Fibroblast of lung (primary cell): ENCODE measurements at regions not wholly inside any gene's neighbourhood (a gene's known extent, or its start where the extent isn't known, plus 50 kb on each side); places are given as distances from the start of the nearest gene placed in this dataset.

ENCODE experiments used
- DNase-seq, 2 donors: peaks; one replicate each; pipeline versions ENCODE4 v3.0.0 to v3.0.0-alpha.2; 2010; ENCODE audit warnings: low read depth in 2 of 2
- H2AFZ ChIP-seq: 2 replicates; pipeline ENCODE4 v1.5.1; 2012; ENCODE audit warnings: low read length, control low read depth, inconsistent platforms
- H3K27ac ChIP-seq: 2 replicates; pipeline ENCODE4 v1.5.1; 2011; ENCODE audit warnings: low read length, control low read depth; ENCODE audit not compliant: insufficient read depth
- H3K27me3 ChIP-seq: 2 replicates; pipeline ENCODE4 v1.5.1; 2011; ENCODE audit warnings: mild to moderate bottlenecking, low read length; ENCODE audit not compliant: control insufficient read depth, insufficient read depth
- H3K36me3 ChIP-seq: 2 replicates; pipeline ENCODE4 v1.5.1; 2011; ENCODE audit warnings: low read length; ENCODE audit not compliant: control insufficient read depth, insufficient read depth
- H3K4me1 ChIP-seq: 2 replicates; pipeline ENCODE4 v1.5.1; 2011; ENCODE audit warnings: low read length; ENCODE audit not compliant: control insufficient read depth, insufficient read depth; ENCODE audit errors: extremely low read depth
- H3K4me2 ChIP-seq: 2 replicates; pipeline ENCODE4 v1.5.1; 2011; ENCODE audit warnings: low read length, control low read depth; ENCODE audit not compliant: insufficient read depth; ENCODE audit errors: extremely low read depth
- H3K4me3 ChIP-seq, 4 experiments: fragments of 200-600 bp in 1 of 4; sonication (generic) in 1 of 4; replicated peaks in 1 of 4; 2 replicates each; pipeline ENCODE4 v1.5.1; 2011 to 2016; ENCODE audit warnings: low read length in 4 of 4, low read depth in 3 of 4, mild to moderate bottlenecking in 3 of 4, control low read depth in 2 of 4, inconsistent platforms in 1 of 4, mixed read lengths in 1 of 4; ENCODE audit not compliant: insufficient read depth in 1 of 4; ENCODE audit errors: control extremely low read depth in 1 of 4
- H3K79me2 ChIP-seq: 2 replicates; pipeline ENCODE4 v1.5.1; 2012; ENCODE audit warnings: mild to moderate bottlenecking, low read length, inconsistent platforms; ENCODE audit not compliant: control insufficient read depth, insufficient read depth
- H3K9ac ChIP-seq: 2 replicates; pipeline ENCODE4 v1.5.1; 2011; ENCODE audit warnings: mild to moderate bottlenecking, low read length, control low read depth; ENCODE audit not compliant: insufficient read depth
- H3K9me3 ChIP-seq: 2 replicates; pipeline ENCODE4 v1.5.1; 2012; ENCODE audit warnings: low read depth, low read length; ENCODE audit not compliant: control insufficient read depth, insufficient read depth
- H4K20me1 ChIP-seq: 2 replicates; pipeline ENCODE4 v1.5.1; 2011; ENCODE audit warnings: low read length; ENCODE audit not compliant: control insufficient read depth, insufficient read depth; ENCODE audit errors: extremely low read depth
- EZH2 ChIP-seq: IDR thresholded peaks from 2 replicates; pipeline ENCODE4 v1.5.1; 2012; ENCODE audit warnings: low read length, control low read depth, mild to moderate bottlenecking; ENCODE audit errors: missing control alignments
- TF ChIP-seq, protein P1 (sequence below), 2 donors: IDR thresholded peaks in 1 of 2; conservative IDR thresholded peaks in 1 of 2; 1 replicate in 1 of 2; 2 replicates in 1 of 2; pipeline ENCODE4 v1.5.1; 2011 to 2012; ENCODE audit warnings: low read length in 2 of 2, control low read depth in 1 of 2, inconsistent platforms in 1 of 2, low read depth in 1 of 2, mild to moderate bottlenecking in 1 of 2

DNA sequence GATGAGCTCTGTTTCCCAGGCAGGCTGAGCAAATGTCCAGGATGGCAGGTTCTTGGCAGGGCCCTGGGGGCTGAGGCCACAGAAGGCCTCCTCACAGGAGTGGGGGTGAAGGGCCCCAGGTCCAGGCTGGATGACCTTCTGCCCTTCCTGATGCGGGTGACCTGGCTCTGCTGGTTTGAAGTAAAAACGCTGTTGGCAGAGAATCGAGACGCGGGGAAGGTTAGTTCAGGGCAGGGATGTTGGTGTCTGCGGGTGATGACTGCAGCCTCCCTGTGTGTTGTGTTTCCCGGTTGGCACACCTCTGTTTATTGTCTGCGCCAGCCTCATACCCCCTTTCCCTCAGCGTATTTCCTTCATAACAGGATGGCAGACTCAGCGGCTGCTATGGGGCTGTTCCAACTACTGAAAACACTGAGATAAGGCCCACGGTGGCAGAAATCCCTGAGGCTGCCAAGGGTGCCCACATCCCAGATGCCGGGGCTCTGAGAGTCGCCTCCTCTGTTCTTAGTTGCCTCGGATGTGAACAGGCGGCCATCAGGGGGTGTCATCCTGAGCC is 104.6 kb downstream of the METRNL start:
- TF ChIP-seq, protein P1, sequence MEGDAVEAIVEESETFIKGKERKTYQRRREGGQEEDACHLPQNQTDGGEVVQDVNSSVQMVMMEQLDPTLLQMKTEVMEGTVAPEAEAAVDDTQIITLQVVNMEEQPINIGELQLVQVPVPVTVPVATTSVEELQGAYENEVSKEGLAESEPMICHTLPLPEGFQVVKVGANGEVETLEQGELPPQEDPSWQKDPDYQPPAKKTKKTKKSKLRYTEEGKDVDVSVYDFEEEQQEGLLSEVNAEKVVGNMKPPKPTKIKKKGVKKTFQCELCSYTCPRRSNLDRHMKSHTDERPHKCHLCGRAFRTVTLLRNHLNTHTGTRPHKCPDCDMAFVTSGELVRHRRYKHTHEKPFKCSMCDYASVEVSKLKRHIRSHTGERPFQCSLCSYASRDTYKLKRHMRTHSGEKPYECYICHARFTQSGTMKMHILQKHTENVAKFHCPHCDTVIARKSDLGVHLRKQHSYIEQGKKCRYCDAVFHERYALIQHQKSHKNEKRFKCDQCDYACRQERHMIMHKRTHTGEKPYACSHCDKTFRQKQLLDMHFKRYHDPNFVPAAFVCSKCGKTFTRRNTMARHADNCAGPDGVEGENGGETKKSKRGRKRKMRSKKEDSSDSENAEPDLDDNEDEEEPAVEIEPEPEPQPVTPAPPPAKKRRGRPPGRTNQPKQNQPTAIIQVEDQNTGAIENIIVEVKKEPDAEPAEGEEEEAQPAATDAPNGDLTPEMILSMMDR (conservative IDR thresholded peaks at IDR 0.05 in 1 of 2, IDR thresholded peaks at IDR 0.05 in 1 of 2; ENCODE audit: low read depth in 1 of 2, low read length in 2 of 2) = no peak
- TF ChIP-seq EZH2 = no peak
- Histone ChIP-seq H3K4me2 (no peak overlapping the region), H3K9ac (no peak overlapping the region), H3K4me3 (no peak overlapping the region), H3K79me2 (no peaks in the 10 kb centered on the region), H3K4me1 (peaks cover 2% of the 10 kb centered on the region), H3K36me3 (no peaks in the 10 kb centered on the region), H3K27me3 (peaks cover 17% of the 10 kb centered on the region), H4K20me1 (no peaks in the 10 kb centered on the region), H3K9me3 (no peaks in the 10 kb centered on the region), H3K27ac (no peak overlapping the region), H2AFZ (no peak overlapping the region)
- DNase-seq = no peak

DNA sequence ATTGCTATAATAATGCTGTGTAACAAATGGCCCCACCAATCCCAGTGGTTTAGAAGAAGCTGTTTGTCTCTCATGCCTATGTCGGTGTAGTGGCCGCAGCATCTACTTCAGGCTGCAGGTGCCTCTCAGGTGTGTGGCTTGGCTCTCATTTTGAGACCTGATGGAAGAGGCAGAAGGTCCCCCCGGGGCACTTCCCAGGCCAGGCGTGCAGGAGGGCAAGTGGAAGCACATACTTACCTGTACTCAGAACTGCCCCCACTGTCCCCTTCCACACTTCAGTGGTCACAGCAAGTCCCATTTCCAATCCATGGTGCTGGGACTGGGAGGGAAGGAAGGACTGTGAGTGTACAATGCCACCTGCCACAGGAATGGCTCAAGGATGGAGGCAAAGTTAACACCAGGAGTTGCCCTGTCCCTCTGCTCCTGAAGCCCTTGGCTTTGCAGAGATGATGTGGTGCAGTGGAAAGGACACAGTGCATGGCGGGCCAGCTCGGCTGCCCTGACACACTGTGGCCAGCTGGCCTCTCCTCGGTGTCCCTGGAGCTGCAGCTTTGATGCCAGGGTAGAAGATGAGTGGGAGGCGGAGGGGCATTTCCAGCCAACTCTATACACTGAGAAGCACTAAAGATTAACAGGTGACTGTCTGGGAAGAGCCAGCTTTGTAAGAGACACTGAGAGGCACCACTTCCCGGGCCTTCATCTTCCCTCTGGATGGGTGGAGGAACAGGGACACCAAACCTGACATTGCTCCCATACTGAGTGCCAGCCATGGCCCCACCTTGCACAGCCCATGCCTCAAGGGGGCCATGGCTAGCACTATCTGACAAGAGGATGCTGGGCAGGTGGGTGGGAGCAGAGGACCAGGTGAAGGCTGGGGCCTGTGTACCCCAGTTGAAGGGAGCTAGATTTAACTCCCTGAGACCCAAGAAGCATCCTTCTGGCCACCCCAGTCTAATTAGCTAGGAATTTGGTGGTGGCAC is 105.9 kb downstream of the METRNL start:
- H3K9ac ChIP-seq = no peak overlapping the region
- H3K27me3 ChIP-seq = peaks cover 15% of the 10 kb centered on the region
- no peaks in the 10 kb centered on the region for H3K79me2 ChIP-seq
- no peak overlapping the region for H3K4me2 ChIP-seq
- no peak overlapping the region for H2AFZ ChIP-seq
- H3K36me3 ChIP-seq = no peaks in the 10 kb centered on the region
- no peak overlapping the region for H3K4me3 ChIP-seq
- H3K9me3 ChIP-seq = no peaks in the 10 kb centered on the region
- no peak overlapping the region for H3K27ac ChIP-seq
- TF ChIP-seq, protein P1 (conservative IDR thresholded peaks at IDR 0.05 in 1 of 2, IDR thresholded peaks at IDR 0.05 in 1 of 2; ENCODE audit: low read depth in 1 of 2, low read length in 2 of 2) = no peak
- no peak for TF ChIP-seq EZH2
- no peaks in the 10 kb centered on the region for H4K20me1 ChIP-seq
- H3K4me1 ChIP-seq = peaks cover 12% of the 10 kb centered on the region
- DNase-seq = no peak

DNA sequence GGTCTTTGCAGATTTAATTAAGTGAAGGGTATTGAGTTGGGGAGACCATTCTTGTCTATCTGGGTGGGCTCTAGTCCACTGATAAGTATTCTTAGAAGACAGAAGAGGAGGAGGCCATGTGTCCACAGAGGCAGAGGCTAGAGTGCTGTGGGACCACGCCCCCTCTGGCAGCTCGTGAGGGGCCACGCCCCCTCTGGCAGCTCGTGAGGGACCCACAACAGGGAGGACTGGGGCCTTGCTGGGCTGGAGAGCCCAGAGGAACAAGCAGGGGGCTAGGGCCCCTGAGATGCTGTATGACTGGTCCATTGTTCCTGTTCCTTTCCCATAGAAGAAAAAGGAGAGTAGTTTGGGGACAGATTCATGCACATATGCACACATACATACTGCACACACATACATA is 106.8 kb downstream of the METRNL start:
- H3K9ac ChIP-seq = no peak overlapping the region
- no peaks in the 10 kb centered on the region for H3K9me3 ChIP-seq
- H3K27ac ChIP-seq = no peak overlapping the region
- H3K79me2 ChIP-seq = no peaks in the 10 kb centered on the region
- no peak for TF ChIP-seq EZH2
- TF ChIP-seq, protein P1 (conservative IDR thresholded peaks at IDR 0.05 in 1 of 2, IDR thresholded peaks at IDR 0.05 in 1 of 2; ENCODE audit: low read depth in 1 of 2, low read length in 2 of 2) = no peak
- H3K4me3 ChIP-seq = no peak overlapping the region
- H3K4me2 ChIP-seq = no peak overlapping the region
- H3K36me3 ChIP-seq = no peaks in the 10 kb centered on the region
- DNase-seq = no peak
- peaks cover 15% of the 10 kb centered on the region for H3K4me1 ChIP-seq
- H4K20me1 ChIP-seq = no peaks in the 10 kb centered on the region
- H3K27me3 ChIP-seq = peaks cover 15% of the 10 kb centered on the region
- H2AFZ ChIP-seq = no peak overlapping the region
